H9 (cell line): ENCODE measurements at regions not wholly inside any gene's neighbourhood (a gene's known extent, or its start where the extent isn't known, plus 50 kb on each side); places are given as distances from the start of the nearest gene placed in this dataset.

Experiments
- DNase-seq: peaks from one replicate; pipeline ENCODE4 v3.0.0-alpha.2; 2017
- H2AFZ ChIP-seq: one replicate; pipeline ENCODE4 v1.6.1; 2013; ENCODE audit warnings: mild to moderate bottlenecking, low read length, control low read depth, moderate library complexity
- H2AK5ac ChIP-seq: 2 replicates; pipeline ENCODE4 v1.6.1; 2013; ENCODE audit warnings: low read length, control low read depth, mixed read lengths; ENCODE audit not compliant: insufficient read length
- H2BK120ac ChIP-seq: one replicate; pipeline ENCODE4 v1.6.1; 2013; ENCODE audit warnings: low read depth, mild to moderate bottlenecking, low read length, control low read depth, inconsistent platforms; ENCODE audit not compliant: poor library complexity, severe bottlenecking
- H2BK12ac ChIP-seq: 2 replicates; pipeline ENCODE4 v1.6.1; 2013; ENCODE audit warnings: low read length, control low read depth, mixed read lengths, low read depth; ENCODE audit not compliant: insufficient read length
- H2BK15ac ChIP-seq: 2 replicates; pipeline ENCODE4 v1.6.1; 2013; ENCODE audit warnings: low read depth, low read length, control low read depth
- H2BK20ac ChIP-seq: one replicate; pipeline ENCODE4 v1.6.1; 2013; ENCODE audit warnings: low read depth, mild to moderate bottlenecking, low read length, control low read depth, inconsistent platforms; ENCODE audit not compliant: poor library complexity, severe bottlenecking
- H2BK5ac ChIP-seq: 2 replicates; pipeline ENCODE4 v1.6.1; 2013; ENCODE audit warnings: low read length, control low read depth, mixed read lengths; ENCODE audit not compliant: insufficient read length
- H3K14ac ChIP-seq: 2 replicates; pipeline ENCODE4 v1.6.1; 2013; ENCODE audit warnings: low read length, control low read depth; ENCODE audit not compliant: insufficient read depth
- H3K18ac ChIP-seq: 2 replicates; pipeline ENCODE4 v1.6.1; 2013; ENCODE audit warnings: low read depth, mild to moderate bottlenecking, mixed read lengths, low read length, control low read depth; ENCODE audit not compliant: insufficient read length
- H3K23ac ChIP-seq: 2 replicates; pipeline ENCODE4 v1.6.1; 2013; ENCODE audit warnings: low read length, control low read depth, mixed read lengths, low read depth; ENCODE audit not compliant: insufficient read length
- H3K23me2 ChIP-seq: 2 replicates; pipeline ENCODE4 v1.6.1; 2013; ENCODE audit warnings: low read depth, mild to moderate bottlenecking, mixed read lengths, low read length, control low read depth; ENCODE audit not compliant: insufficient read length, poor library complexity, severe bottlenecking
- H3K27ac ChIP-seq: 2 replicates; pipeline ENCODE4 v1.5.1; 2013; ENCODE audit warnings: low read length, control low read depth, mixed read lengths, low read depth; ENCODE audit not compliant: insufficient read length
- H3K27me3 ChIP-seq: 2 replicates; pipeline ENCODE4 v1.6.1; 2013; ENCODE audit warnings: low read length, control low read depth, inconsistent platforms; ENCODE audit not compliant: insufficient read depth
- H3K4ac ChIP-seq: 2 replicates; pipeline ENCODE4 v1.6.1; 2013; ENCODE audit warnings: low read depth, mild to moderate bottlenecking, control low read depth, inconsistent platforms, low read length, moderate library complexity
- H3K4me1 ChIP-seq: 2 replicates; pipeline ENCODE4 v1.6.1; 2013; ENCODE audit warnings: low read length, control low read depth, inconsistent platforms; ENCODE audit not compliant: insufficient read depth
- H3K4me2 ChIP-seq: 2 replicates; pipeline ENCODE4 v1.6.1; 2013; ENCODE audit warnings: low read length, control low read depth, mixed read lengths; ENCODE audit not compliant: insufficient read length, insufficient read depth
- H3K56ac ChIP-seq: 2 replicates; pipeline ENCODE4 v1.6.1; 2013; ENCODE audit warnings: low read depth, mild to moderate bottlenecking, mixed read lengths, low read length, control low read depth; ENCODE audit not compliant: insufficient read length
- H3K79me1 ChIP-seq: 2 replicates; pipeline ENCODE4 v1.6.1; 2013; ENCODE audit warnings: low read depth, mild to moderate bottlenecking, moderate library complexity, low read length, control low read depth, inconsistent platforms; ENCODE audit not compliant: insufficient read depth, poor library complexity, severe bottlenecking
- H3K79me2 ChIP-seq: 2 replicates; pipeline ENCODE4 v1.6.1; 2013; ENCODE audit warnings: low read length, control low read depth, inconsistent platforms; ENCODE audit not compliant: insufficient read depth
- H3K9ac ChIP-seq: 2 replicates; pipeline ENCODE4 v1.6.1; 2013; ENCODE audit warnings: low read length, control low read depth, mixed read lengths; ENCODE audit not compliant: insufficient read length; ENCODE audit errors: extremely low read depth
- H3K9me3 ChIP-seq: one replicate; pipeline ENCODE4 v1.6.1; 2013; ENCODE audit warnings: low read depth, low read length, inconsistent platforms; ENCODE audit not compliant: control insufficient read depth
- H3T11ph ChIP-seq: one replicate; pipeline ENCODE4 v1.6.1; 2013; ENCODE audit warnings: mild to moderate bottlenecking, low read length, control low read depth, inconsistent platforms
- H4K20me1 ChIP-seq: one replicate; pipeline ENCODE4 v1.6.1; 2013; ENCODE audit not compliant: control insufficient read depth, insufficient read length, insufficient read depth
- H4K5ac ChIP-seq: 2 replicates; pipeline ENCODE4 v1.6.1; 2013; ENCODE audit warnings: low read depth, mild to moderate bottlenecking, mixed read lengths, low read length, control low read depth; ENCODE audit not compliant: insufficient read length
- H4K8ac ChIP-seq: replicated peaks from 2 replicates; pipeline ENCODE4 v1.6.1; 2013; ENCODE audit warnings: low read length, control low read depth, mixed read lengths, low read depth; ENCODE audit not compliant: insufficient read length
- H4K91ac ChIP-seq: 2 replicates; pipeline ENCODE4 v1.6.1; 2013; ENCODE audit warnings: low read depth, mild to moderate bottlenecking, moderate library complexity, mixed read lengths, low read length, control low read depth; ENCODE audit not compliant: insufficient read length
- H3K27ac Mint-ChIP-seq, 3 experiments: 2 replicates in 2 of 3; 3 replicates in 1 of 3; pipeline ENCODE4 v1.8.0; 2020 to 2021; ENCODE audit warnings: mixed read lengths in 3 of 3, mild to moderate bottlenecking in 1 of 3, moderate library complexity in 1 of 3
- H3K27me3 Mint-ChIP-seq: 2 replicates; pipeline ENCODE4 v1.8.0; 2021; ENCODE audit warnings: low read depth, mild to moderate bottlenecking, moderate library complexity, mixed read lengths
- H3K36me3 Mint-ChIP-seq, 3 experiments: 2 replicates in 2 of 3; 3 replicates in 1 of 3; pipeline ENCODE4 v1.8.0; 2020 to 2021; ENCODE audit warnings: low read depth in 3 of 3, mixed read lengths in 3 of 3; ENCODE audit not compliant: insufficient read depth in 1 of 3
- H3K4me1 Mint-ChIP-seq, 2 experiments: 2 replicates each; pipeline ENCODE4 v1.8.0; 2020; ENCODE audit warnings: mixed read lengths in 2 of 2
- H3K4me3 Mint-ChIP-seq, 2 experiments: 2 replicates in 1 of 2; 3 replicates in 1 of 2; pipeline ENCODE4 v1.8.0; 2020 to 2021; ENCODE audit warnings: mild to moderate bottlenecking in 2 of 2, mixed read lengths in 2 of 2, moderate library complexity in 1 of 2
- H3K9me3 Mint-ChIP-seq, 2 experiments: 2 replicates in 1 of 2; 3 replicates in 1 of 2; pipeline ENCODE4 v1.8.0; 2020; ENCODE audit warnings: mild to moderate bottlenecking in 2 of 2, mixed read lengths in 2 of 2, moderate library complexity in 1 of 2
- CTCF ChIP-seq: fragments of 200-600 bp; sonication (generic); conservative IDR thresholded peaks from 3 replicates; pipeline ENCODE4 v1.8.0; 2021; ENCODE audit warnings: antibody characterized with exemption, mild to moderate bottlenecking
- WGBS: extraction: QIAGEN DNeasy Blood & Tissue Kit; methylation state at CpG from one replicate; pipeline ENCODE4 v1.1.7; 2013; ENCODE audit warnings: missing lambda C conversion rate, low lambda C conversion rate, mixed read lengths; ENCODE audit not compliant: insufficient read length; ENCODE audit errors: extremely low coverage; 5-methylcytosine and 5-hydroxymethylcytosine counted together

DNA sequence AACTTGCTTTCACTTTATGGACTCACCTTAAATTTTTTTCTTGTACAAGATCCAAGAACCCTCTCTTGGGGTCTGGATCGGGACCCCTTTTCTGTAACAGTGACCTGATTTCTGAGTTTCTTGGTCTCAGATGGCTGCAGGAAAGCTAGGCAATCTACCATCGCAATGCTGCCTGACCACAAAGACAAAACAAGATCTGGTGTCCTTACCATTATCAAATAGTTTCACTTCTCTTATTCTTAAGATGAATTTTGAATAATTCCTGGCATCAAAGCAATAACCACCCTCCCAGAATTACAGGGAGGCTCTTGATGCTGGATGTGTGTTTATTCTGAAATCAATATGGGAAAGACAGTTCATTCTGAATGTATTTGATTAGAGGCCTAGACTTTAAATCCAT is 77.4 kb upstream of the FRMD4A start:
- TF ChIP-seq CTCF: no peak
- no peak overlapping the region for H3K4me2 ChIP-seq

More for the DNA sequence above, 77.4 kb upstream of the FRMD4A start:
- Histone ChIP-seq H2BK120ac (no peak overlapping the region), H2AK5ac (no peak overlapping the region), H3K4me1 (no peaks in the 10 kb centered on the region), H2BK15ac (no peak overlapping the region), H3K23ac (no peak overlapping the region), H3K27me3 (no peaks in the 10 kb centered on the region), H3T11ph (no peak overlapping the region), H4K20me1 (no peaks in the 10 kb centered on the region), H2BK5ac (no peak overlapping the region), H3K27ac (no peak overlapping the region), H4K5ac (no peak overlapping the region), H3K79me1 (no peaks in the 10 kb centered on the region), H2BK12ac (no peak overlapping the region), H2AFZ (no peak overlapping the region), H3K56ac (no peak overlapping the region), H3K14ac (no peak overlapping the region), H3K18ac (no peak overlapping the region), H3K23me2 (no peaks in the 10 kb centered on the region), H4K91ac (no peak overlapping the region), H3K4ac (no peak overlapping the region), H3K79me2 (no peaks in the 10 kb centered on the region), H4K8ac (no peak overlapping the region), H3K9me3 (no peaks in the 10 kb centered on the region), H3K9ac (no peak overlapping the region), H2BK20ac (no peak overlapping the region)
- Mint-ChIP-seq H3K4me1 (peaks cover 8 to 23% of the 10 kb centered on the region in 2 experiments), H3K36me3 (no peaks in the 10 kb centered on the region), H3K4me3 (no peak overlapping the region), H3K27me3 (no peaks in the 10 kb centered on the region), H3K9me3 (no peaks in the 10 kb centered on the region), H3K27ac (no peak overlapping the region; a peak in 1 of 7 replicates)
- WGBS: no CpG with 5 or more reads among the region's 2 CpGs
- no peak for DNase-seq
